Thoracic aorta (tissue), 2 donors: ENCODE measurements at regions not wholly inside any gene's neighbourhood (a gene's known extent, or its start where the extent isn't known, plus 50 kb on each side); places are given as distances from the start of the nearest gene placed in this dataset.

Source experiments
- ATAC-seq: fragments of 150-250 bp; one replicate; pipeline ENCODE4 v1.8.0; 2017; ENCODE audit warnings: low read depth; ENCODE audit not compliant: insufficient number of reproducible peaks, low FRiP score
- DNase-seq: peaks from one replicate; pipeline ENCODE4 v3.0.0-alpha.2; 2020; ENCODE audit warnings: low spot score
- H3K27ac ChIP-seq, 2 donors: fragments of 200-600 bp; sonication (generic); 1 replicate in 1 of 2; 2 replicates in 1 of 2; pipeline ENCODE4 v1.5.1; 2016; ENCODE audit warnings: mild to moderate bottlenecking in 2 of 2, moderate library complexity in 2 of 2
- H3K27me3 ChIP-seq: fragments of 200-600 bp; sonication (generic); replicated peaks from 2 replicates; pipeline ENCODE4 v1.6.0; 2016; ENCODE audit warnings: mild to moderate bottlenecking; ENCODE audit not compliant: insufficient read depth
- H3K36me3 ChIP-seq: fragments of 200-600 bp; sonication (generic); one replicate; pipeline ENCODE4 v1.5.1; 2016
- H3K4me1 ChIP-seq, 2 donors: fragments of 200-600 bp; sonication (generic); 1 replicate in 1 of 2; 2 replicates in 1 of 2; pipeline versions ENCODE4 v1.5.1 to v1.6.0; 2016; ENCODE audit warnings: low read depth in 2 of 2, mild to moderate bottlenecking in 1 of 2; ENCODE audit not compliant: control insufficient read depth in 1 of 2
- H3K4me3 ChIP-seq: fragments of 200-600 bp; sonication (generic); 2 replicates; pipeline ENCODE4 v1.5.1; 2016; ENCODE audit warnings: mild to moderate bottlenecking
- H3K9me3 ChIP-seq: fragments of 200-600 bp; sonication (generic); 2 replicates; pipeline ENCODE4 v1.5.1; 2016
- TF ChIP-seq, protein P1 (sequence below): fragments of 200-600 bp; sonication (generic); IDR thresholded peaks from one replicate; pipeline ENCODE4 v1.5.1; 2019; ENCODE audit warnings: antibody characterized with exemption

- Histone ChIP-seq H3K36me3 (no peaks in the 10 kb centered on the region), H3K4me1 (peaks cover 0 to 3% of the 10 kb centered on the region in 2 donors), H3K9me3 (no peaks in the 10 kb centered on the region), H3K27me3 (no peaks in the 10 kb centered on the region), H3K4me3 (no peak overlapping the region), H3K27ac (no peak overlapping the region)
- no peak for ATAC-seq
- DNase-seq: no peak
- TF ChIP-seq, protein P1, sequence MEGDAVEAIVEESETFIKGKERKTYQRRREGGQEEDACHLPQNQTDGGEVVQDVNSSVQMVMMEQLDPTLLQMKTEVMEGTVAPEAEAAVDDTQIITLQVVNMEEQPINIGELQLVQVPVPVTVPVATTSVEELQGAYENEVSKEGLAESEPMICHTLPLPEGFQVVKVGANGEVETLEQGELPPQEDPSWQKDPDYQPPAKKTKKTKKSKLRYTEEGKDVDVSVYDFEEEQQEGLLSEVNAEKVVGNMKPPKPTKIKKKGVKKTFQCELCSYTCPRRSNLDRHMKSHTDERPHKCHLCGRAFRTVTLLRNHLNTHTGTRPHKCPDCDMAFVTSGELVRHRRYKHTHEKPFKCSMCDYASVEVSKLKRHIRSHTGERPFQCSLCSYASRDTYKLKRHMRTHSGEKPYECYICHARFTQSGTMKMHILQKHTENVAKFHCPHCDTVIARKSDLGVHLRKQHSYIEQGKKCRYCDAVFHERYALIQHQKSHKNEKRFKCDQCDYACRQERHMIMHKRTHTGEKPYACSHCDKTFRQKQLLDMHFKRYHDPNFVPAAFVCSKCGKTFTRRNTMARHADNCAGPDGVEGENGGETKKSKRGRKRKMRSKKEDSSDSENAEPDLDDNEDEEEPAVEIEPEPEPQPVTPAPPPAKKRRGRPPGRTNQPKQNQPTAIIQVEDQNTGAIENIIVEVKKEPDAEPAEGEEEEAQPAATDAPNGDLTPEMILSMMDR: no peak
Observed at GRCh38 chr3:177429079-177429478, 231.8 kb upstream of the TBL1XR1 start.

DNA sequence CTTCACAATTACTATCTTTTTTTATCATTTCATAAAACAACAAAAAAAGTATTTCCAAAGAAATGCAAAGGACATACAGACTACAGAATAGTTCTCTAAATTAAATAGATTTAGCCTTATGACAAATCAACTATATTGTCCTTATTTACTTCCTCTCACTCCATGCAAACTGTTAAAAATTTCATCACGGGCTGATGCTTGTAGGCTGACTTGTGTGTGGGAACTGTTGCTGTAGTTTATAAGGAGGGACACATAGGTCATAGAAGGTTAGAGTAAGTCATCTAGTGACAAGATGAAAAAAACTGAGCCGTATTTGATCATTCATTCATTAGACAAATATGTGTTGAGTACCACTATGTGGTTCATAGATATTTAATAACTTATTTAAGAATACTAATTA lies 232.5 kb upstream of the TBL1XR1 start:
- no peak overlapping the region for H3K4me3 ChIP-seq
- no peaks in the 10 kb centered on the region for H3K9me3 ChIP-seq
- H3K4me1 ChIP-seq: peaks cover 0 to 3% of the 10 kb centered on the region in 2 donors
- no peak for DNase-seq
- H3K27ac ChIP-seq: no peak overlapping the region
- no peak for ATAC-seq
- no peaks in the 10 kb centered on the region for H3K27me3 ChIP-seq
- TF ChIP-seq, protein P1: no peak
- H3K36me3 ChIP-seq: no peaks in the 10 kb centered on the region

DNA sequence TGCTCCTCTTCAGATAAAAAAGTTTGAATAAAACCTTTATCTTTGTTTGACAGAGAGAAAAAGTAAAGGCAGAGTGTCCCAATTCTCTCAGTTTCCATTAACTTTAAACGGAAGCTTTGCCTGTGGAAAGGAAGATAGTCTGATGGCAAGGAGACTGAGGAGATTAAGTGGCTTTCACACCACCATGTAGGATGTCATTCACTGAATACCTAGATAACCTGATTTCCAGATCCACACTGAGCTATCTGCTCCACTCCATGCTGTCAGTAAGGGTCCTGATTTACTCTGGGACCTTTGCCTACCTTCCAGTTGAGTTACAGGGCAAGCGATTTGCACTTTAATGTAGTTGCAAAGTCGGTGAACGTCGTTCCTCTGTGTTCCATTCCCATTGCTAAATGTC lies 233.4 kb upstream of the TBL1XR1 start:
- Histone ChIP-seq H3K9me3 (no peaks in the 10 kb centered on the region), H3K36me3 (no peaks in the 10 kb centered on the region), H3K27me3 (no peaks in the 10 kb centered on the region), H3K4me3 (no peak overlapping the region), H3K27ac (no peak overlapping the region), H3K4me1 (peaks cover 0 to 3% of the 10 kb centered on the region in 2 donors)
- DNase-seq: no peak
- ATAC-seq: no peak
- TF ChIP-seq, protein P1: no peak

DNA sequence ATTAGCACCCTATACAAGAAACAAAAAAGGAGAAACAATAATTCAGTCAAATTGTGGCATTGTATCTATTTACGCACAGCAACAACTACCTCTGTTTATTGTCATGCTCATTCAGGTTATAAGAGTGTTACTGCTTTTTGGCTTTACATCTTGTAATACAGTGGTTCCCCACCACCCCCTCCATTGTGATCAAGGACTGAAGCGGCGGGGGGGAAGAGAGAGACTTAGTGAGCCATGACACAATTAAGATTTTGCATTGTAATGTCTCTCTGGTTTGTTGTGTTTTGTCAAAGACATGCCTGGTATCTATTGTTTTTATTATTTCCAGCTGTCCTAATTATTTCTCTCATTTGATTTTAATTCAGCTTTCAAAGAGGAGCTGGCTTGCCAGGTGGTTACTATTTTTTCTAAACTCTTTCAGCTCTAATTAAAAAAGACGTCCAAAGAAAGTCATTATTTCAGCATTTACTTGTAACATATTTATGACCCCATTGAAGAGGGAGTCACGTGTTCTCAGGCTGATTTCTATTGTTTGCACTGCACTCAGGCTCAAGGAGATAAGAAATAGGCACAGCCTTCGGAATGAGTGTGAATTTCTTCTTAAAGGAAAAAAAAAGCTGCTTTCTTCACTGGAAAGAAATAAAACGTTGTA lies 234.4 kb upstream of the TBL1XR1 start:
- no peaks in the 10 kb centered on the region for H3K27me3 ChIP-seq
- H3K9me3 ChIP-seq: no peaks in the 10 kb centered on the region
- DNase-seq (no peak), ATAC-seq (no peak)
- H3K4me1 ChIP-seq: peaks cover 0 to 3% of the 10 kb centered on the region in 2 donors
- H3K36me3 ChIP-seq: no peaks in the 10 kb centered on the region
- H3K4me3 ChIP-seq: no peak overlapping the region
- no peak overlapping the region for H3K27ac ChIP-seq
- TF ChIP-seq, protein P1: no peak

- TF ChIP-seq, protein P1: no peak
- DNase-seq (no peak), ATAC-seq (no peak)
- Histone ChIP-seq H3K9me3 (no peaks in the 10 kb centered on the region), H3K36me3 (no peaks in the 10 kb centered on the region), H3K4me1 (peaks cover 0 to 3% of the 10 kb centered on the region in 2 donors), H3K27ac (no peak overlapping the region), H3K4me3 (no peak overlapping the region), H3K27me3 (no peaks in the 10 kb centered on the region)
Observed at GRCh38 chr3:177435301-177435700, 238.0 kb upstream of the TBL1XR1 start.
